ENCODE measurements at regions not wholly inside any gene's neighbourhood (a gene's known extent, or its start where the extent isn't known, plus 50 kb on each side); places are given as distances from the start of the nearest gene placed in this dataset.

DNA sequence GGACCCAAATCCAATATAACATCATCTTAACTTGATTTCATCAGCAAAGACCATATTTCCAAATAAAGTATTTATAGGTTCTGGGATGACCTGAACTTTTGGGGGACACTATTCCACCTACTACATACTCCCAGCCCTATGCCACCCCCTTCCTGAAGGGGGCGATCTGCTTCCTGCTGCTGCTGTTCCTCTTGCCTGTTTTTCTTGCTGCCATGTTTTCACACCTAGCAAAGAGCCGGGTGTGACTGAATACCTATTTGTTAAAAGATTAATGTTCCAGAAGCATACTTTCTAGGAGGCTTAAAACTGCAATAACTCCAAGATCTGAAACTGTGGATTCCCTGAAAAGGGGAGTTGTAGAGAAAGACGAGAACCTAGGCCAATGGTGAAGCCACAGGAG is 89.7 kb downstream of the ICOS start:
- TF ChIP-seq, protein P1, sequence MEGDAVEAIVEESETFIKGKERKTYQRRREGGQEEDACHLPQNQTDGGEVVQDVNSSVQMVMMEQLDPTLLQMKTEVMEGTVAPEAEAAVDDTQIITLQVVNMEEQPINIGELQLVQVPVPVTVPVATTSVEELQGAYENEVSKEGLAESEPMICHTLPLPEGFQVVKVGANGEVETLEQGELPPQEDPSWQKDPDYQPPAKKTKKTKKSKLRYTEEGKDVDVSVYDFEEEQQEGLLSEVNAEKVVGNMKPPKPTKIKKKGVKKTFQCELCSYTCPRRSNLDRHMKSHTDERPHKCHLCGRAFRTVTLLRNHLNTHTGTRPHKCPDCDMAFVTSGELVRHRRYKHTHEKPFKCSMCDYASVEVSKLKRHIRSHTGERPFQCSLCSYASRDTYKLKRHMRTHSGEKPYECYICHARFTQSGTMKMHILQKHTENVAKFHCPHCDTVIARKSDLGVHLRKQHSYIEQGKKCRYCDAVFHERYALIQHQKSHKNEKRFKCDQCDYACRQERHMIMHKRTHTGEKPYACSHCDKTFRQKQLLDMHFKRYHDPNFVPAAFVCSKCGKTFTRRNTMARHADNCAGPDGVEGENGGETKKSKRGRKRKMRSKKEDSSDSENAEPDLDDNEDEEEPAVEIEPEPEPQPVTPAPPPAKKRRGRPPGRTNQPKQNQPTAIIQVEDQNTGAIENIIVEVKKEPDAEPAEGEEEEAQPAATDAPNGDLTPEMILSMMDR (IDR thresholded peaks at IDR 0.05): no peak
- TF ChIP-seq EZH2 (IDR thresholded peaks at IDR 0.05; ENCODE audit: borderline replicate concordance, insufficient read depth, low read depth, low read length, poor library complexity, severe bottlenecking): no peak
